Astrocyte (in vitro differentiated cells and primary cell): ENCODE measurements at regions not wholly inside any gene's neighbourhood (a gene's known extent, or its start where the extent isn't known, plus 50 kb on each side); places are given as distances from the start of the nearest gene placed in this dataset.

ENCODE experiments used
- DNase-seq: peaks from one replicate; pipeline ENCODE4 v3.0.0-alpha.2; 2010; ENCODE audit warnings: low read depth
- FAIRE-seq: peaks from 2 replicates; lab custom pipeline; 2011; peaks lifted over from hg19 to GRCh38; lab: Jason Lieb, UNC
- H2AFZ ChIP-seq: 2 replicates; pipeline ENCODE4 v1.6.0; 2012; ENCODE audit warnings: low read depth, low read length, inconsistent platforms
- H3K27ac ChIP-seq: 2 replicates; pipeline ENCODE4 v1.5.1; 2011; ENCODE audit warnings: low read depth, low read length, inconsistent platforms
- H3K27me3 ChIP-seq: 2 replicates; pipeline ENCODE4 v1.6.0; 2011; ENCODE audit warnings: low read length, inconsistent platforms; ENCODE audit not compliant: insufficient read depth
- H3K36me3 ChIP-seq: 2 replicates; pipeline ENCODE4 v1.5.1; 2011; ENCODE audit warnings: low read length, inconsistent platforms; ENCODE audit not compliant: insufficient read depth
- H3K4me1 ChIP-seq: 2 replicates; pipeline ENCODE4 v1.5.1; 2011; ENCODE audit warnings: low read length, inconsistent platforms; ENCODE audit not compliant: insufficient read depth
- H3K4me2 ChIP-seq: 2 replicates; pipeline ENCODE4 v1.6.0; 2012; ENCODE audit warnings: low read length, inconsistent platforms
- H3K4me3 ChIP-seq: 2 replicates; pipeline ENCODE4 v1.5.1; 2011; ENCODE audit warnings: low read depth, mild to moderate bottlenecking, low read length, inconsistent platforms; ENCODE audit not compliant: insufficient read depth
- H3K79me2 ChIP-seq: 2 replicates; pipeline ENCODE4 v1.6.0; 2012; ENCODE audit warnings: mild to moderate bottlenecking, low read length, inconsistent platforms; ENCODE audit not compliant: insufficient read depth
- H3K9ac ChIP-seq: 2 replicates; pipeline ENCODE4 v1.6.0; 2012; ENCODE audit warnings: mild to moderate bottlenecking, low read length, inconsistent platforms
- H3K9me3 ChIP-seq: 2 replicates; pipeline ENCODE4 v1.5.1; 2012; ENCODE audit warnings: low read depth, mild to moderate bottlenecking, low read length, inconsistent platforms; ENCODE audit not compliant: insufficient read depth
- H4K20me1 ChIP-seq: 2 replicates; pipeline ENCODE4 v1.6.0; 2012; ENCODE audit warnings: low read length, inconsistent platforms; ENCODE audit not compliant: insufficient read depth
- H3K27ac Mint-ChIP-seq: one replicate; pipeline ENCODE4 v1.8.0; 2021; ENCODE audit warnings: mild to moderate bottlenecking, mixed read lengths; ENCODE audit not compliant: unreplicated experiment
- H3K27me3 Mint-ChIP-seq: one replicate; pipeline ENCODE4 v1.8.0; 2021; ENCODE audit warnings: low read depth, mixed read lengths; ENCODE audit not compliant: unreplicated experiment
- H3K36me3 Mint-ChIP-seq: one replicate; pipeline ENCODE4 v1.8.0; 2021; ENCODE audit warnings: low read depth, mixed read lengths; ENCODE audit not compliant: unreplicated experiment
- H3K4me1 Mint-ChIP-seq: one replicate; pipeline ENCODE4 v1.8.0; 2021; ENCODE audit warnings: low read depth, mixed read lengths; ENCODE audit not compliant: unreplicated experiment
- H3K4me3 Mint-ChIP-seq: one replicate; pipeline ENCODE4 v1.8.0; 2021; ENCODE audit warnings: mild to moderate bottlenecking, moderate library complexity, mixed read lengths; ENCODE audit not compliant: unreplicated experiment
- H3K9me3 Mint-ChIP-seq: one replicate; pipeline ENCODE4 v1.8.0; 2021; ENCODE audit warnings: mild to moderate bottlenecking, mixed read lengths; ENCODE audit not compliant: unreplicated experiment
- CTCF ChIP-seq: IDR thresholded peaks from 2 replicates; pipeline ENCODE4 v1.5.1; 2011; ENCODE audit warnings: low read depth, mild to moderate bottlenecking, inconsistent platforms, low read length, moderate library complexity; ENCODE audit not compliant: insufficient read depth
- EZH2 ChIP-seq: IDR thresholded peaks from 2 replicates; pipeline ENCODE4 v1.6.1; 2012; ENCODE audit warnings: mild to moderate bottlenecking, low read length, inconsistent platforms; ENCODE audit not compliant: insufficient read depth

DNA sequence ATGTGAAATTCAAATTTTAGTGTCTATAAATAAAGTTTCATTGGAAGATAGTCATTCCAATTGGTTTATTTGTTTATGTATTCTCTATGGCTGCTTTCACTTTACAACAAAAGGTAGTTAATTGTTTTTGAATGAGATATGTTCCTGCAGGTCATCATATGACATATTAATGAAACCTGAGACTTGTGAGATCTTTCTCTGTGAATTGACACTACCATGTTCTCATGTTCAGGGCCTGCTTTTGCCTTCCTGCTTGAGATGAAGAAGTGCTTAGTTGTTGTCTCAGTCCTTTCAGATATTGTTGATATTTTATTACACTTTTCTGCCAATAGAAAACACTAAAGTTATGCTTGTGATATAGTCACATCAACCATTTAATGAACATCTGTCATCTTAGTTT lies 132.5 kb downstream of the UTRN start:
- no peaks in the 10 kb centered on the region for H3K36me3 Mint-ChIP-seq
- Histone ChIP-seq H3K4me2 (no peak overlapping the region), H3K9ac (no peak overlapping the region), H3K27ac (no peak overlapping the region), H3K36me3 (no peaks in the 10 kb centered on the region), H3K4me1 (peaks cover 19% of the 10 kb centered on the region), H4K20me1 (peaks cover 3% of the 10 kb centered on the region), H3K79me2 (peaks cover 18% of the 10 kb centered on the region), H3K4me3 (no peak overlapping the region), H2AFZ (no peak overlapping the region), H3K27me3 (no peaks in the 10 kb centered on the region), H3K9me3 (no peaks in the 10 kb centered on the region)
- DNase-seq (no peak), FAIRE-seq (no peak)
- no peak overlapping the region for H3K4me3 Mint-ChIP-seq
- no peaks in the 10 kb centered on the region for H3K9me3 Mint-ChIP-seq
- TF ChIP-seq EZH2 = no peak
- no peak for TF ChIP-seq CTCF
- peaks cover 17% of the 10 kb centered on the region for H3K4me1 Mint-ChIP-seq
- no peak overlapping the region for H3K27ac Mint-ChIP-seq
- no peaks in the 10 kb centered on the region for H3K27me3 Mint-ChIP-seq

- Histone ChIP-seq H3K9ac (no peak overlapping the region), H3K27me3 (no peaks in the 10 kb centered on the region), H3K27ac (no peak overlapping the region), H3K4me3 (no peak overlapping the region), H3K4me1 (peaks cover 19% of the 10 kb centered on the region), H2AFZ (no peak overlapping the region), H3K9me3 (no peaks in the 10 kb centered on the region), H3K79me2 (peaks cover 18% of the 10 kb centered on the region), H4K20me1 (peaks cover 3% of the 10 kb centered on the region), H3K36me3 (no peaks in the 10 kb centered on the region), H3K4me2 (no peak overlapping the region)
- Mint-ChIP-seq H3K4me1 (peaks cover 26% of the 10 kb centered on the region), H3K27ac (no peak overlapping the region), H3K4me3 (no peak overlapping the region), H3K27me3 (no peaks in the 10 kb centered on the region), H3K36me3 (peaks cover 5% of the 10 kb centered on the region), H3K9me3 (no peaks in the 10 kb centered on the region)
- DNase-seq (no peak), FAIRE-seq (no peak)
- TF ChIP-seq EZH2 = no peak
- no peak for TF ChIP-seq CTCF
These were observed 133.9 kb downstream of the UTRN start for GRCh38 chr6:144418959-144419545.

GRCh38 chr6:144423167-144423566 lies 138.0 kb downstream of the UTRN start:
- Histone ChIP-seq H3K4me3 (no peak overlapping the region), H3K9ac (no peak overlapping the region), H4K20me1 (no peaks in the 10 kb centered on the region), H2AFZ (no peak overlapping the region), H3K27ac (no peak overlapping the region), H3K9me3 (no peaks in the 10 kb centered on the region), H3K4me1 (no peaks in the 10 kb centered on the region), H3K4me2 (no peak overlapping the region), H3K27me3 (no peaks in the 10 kb centered on the region), H3K79me2 (peaks cover 14% of the 10 kb centered on the region), H3K36me3 (no peaks in the 10 kb centered on the region)
- FAIRE-seq = no peak
- H3K4me1 Mint-ChIP-seq = peaks cover 12% of the 10 kb centered on the region
- no peak overlapping the region for H3K4me3 Mint-ChIP-seq
- no peak for DNase-seq
- TF ChIP-seq CTCF (no peak), EZH2 (no peak)
- no peaks in the 10 kb centered on the region for H3K9me3 Mint-ChIP-seq
- H3K36me3 Mint-ChIP-seq = peaks cover 11% of the 10 kb centered on the region
- H3K27ac Mint-ChIP-seq = no peak overlapping the region
- H3K27me3 Mint-ChIP-seq = no peaks in the 10 kb centered on the region
